ENCODE measurements at regions not wholly inside any gene's neighbourhood (a gene's known extent, or its start where the extent isn't known, plus 50 kb on each side); places are given as distances from the start of the nearest gene placed in this dataset.

- 90 to 100% methylated on average over 1 of the region's 1 CpG for WGBS, 2 experiments (ENCODE audit: insufficient coverage in 1 of 2, insufficient read length in 1 of 2)
- no peak for TF ChIP-seq CTCF (conservative IDR thresholded peaks at IDR 0.05)
- H3K4me1 ChIP-seq (ENCODE audit: control insufficient read depth, insufficient read depth, low read length) = peaks cover 6% of the 10 kb centered on the region
- no peak overlapping the region for H3K4me3 ChIP-seq (ENCODE audit: low read length)
- peaks cover 32% of the 10 kb centered on the region for H3K27me3 ChIP-seq (ENCODE audit: control insufficient read depth, insufficient read depth, low read length, poor library complexity, severe bottlenecking)
- Mint-ChIP-seq H3K36me3 (ENCODE audit: low read depth) (no peaks in the 10 kb centered on the region), H3K4me3 (no peak overlapping the region), H3K4me1 (peaks cover 16% of the 10 kb centered on the region), H3K27me3 (ENCODE audit: insufficient read depth) (peaks cover 71% of the 10 kb centered on the region), H3K9me3 (no peaks in the 10 kb centered on the region), H3K27ac (no peak overlapping the region)
- H3K27ac ChIP-seq (ENCODE audit: low read depth, low read length) = no peak overlapping the region
- no peaks in the 10 kb centered on the region for H3K9me3 ChIP-seq (ENCODE audit: control insufficient read depth, low read length)
- no peaks in the 10 kb centered on the region for H3K36me3 ChIP-seq (ENCODE audit: control insufficient read depth, insufficient read depth, low read length)
- no peak overlapping the region for H3K9ac ChIP-seq (ENCODE audit: extremely low read depth, low read length, poor library complexity, severe bottlenecking)
- no peak for DNase-seq
These were observed 69.0 kb upstream of the EPCAM start for GRCh38 chr2:47300081-47300480.

GRCh38 chr2:47299555-47299954 is 69.6 kb upstream of the EPCAM start:
- no peak overlapping the region for H3K27ac Mint-ChIP-seq
- Histone ChIP-seq H3K9me3 (ENCODE audit: control insufficient read depth, low read length) (no peaks in the 10 kb centered on the region), H3K27me3 (ENCODE audit: control insufficient read depth, insufficient read depth, low read length, poor library complexity, severe bottlenecking) (peaks cover 26% of the 10 kb centered on the region), H3K9ac (ENCODE audit: extremely low read depth, low read length, poor library complexity, severe bottlenecking) (no peak overlapping the region), H3K36me3 (ENCODE audit: control insufficient read depth, insufficient read depth, low read length) (no peaks in the 10 kb centered on the region), H3K27ac (ENCODE audit: low read depth, low read length) (no peak overlapping the region), H3K4me1 (ENCODE audit: control insufficient read depth, insufficient read depth, low read length) (peaks cover 6% of the 10 kb centered on the region), H3K4me3 (ENCODE audit: low read length) (no peak overlapping the region)
- TF ChIP-seq CTCF (conservative IDR thresholded peaks at IDR 0.05) = no peak
- H3K4me1 Mint-ChIP-seq = peaks cover 16% of the 10 kb centered on the region
- no peak overlapping the region for H3K4me3 Mint-ChIP-seq
- DNase-seq = peak; percentile 58
- H3K27me3 Mint-ChIP-seq (ENCODE audit: insufficient read depth) = peaks cover 65% of the 10 kb centered on the region
- H3K9me3 Mint-ChIP-seq = no peaks in the 10 kb centered on the region
- 81 to 86% methylated on average over 5 to 9 of the region's 9 CpGs for WGBS, 2 experiments (ENCODE audit: insufficient coverage in 1 of 2, insufficient read length in 1 of 2)
- no peaks in the 10 kb centered on the region for H3K36me3 Mint-ChIP-seq (ENCODE audit: low read depth)

- Mint-ChIP-seq H3K27me3 (ENCODE audit: insufficient read depth) (peaks cover 62% of the 10 kb centered on the region), H3K9me3 (no peaks in the 10 kb centered on the region), H3K4me3 (no peak overlapping the region), H3K4me1 (peaks cover 15% of the 10 kb centered on the region), H3K27ac (no peak overlapping the region), H3K36me3 (ENCODE audit: low read depth) (no peaks in the 10 kb centered on the region)
- Histone ChIP-seq H3K36me3 (ENCODE audit: control insufficient read depth, insufficient read depth, low read length) (no peaks in the 10 kb centered on the region), H3K9me3 (ENCODE audit: control insufficient read depth, low read length) (no peaks in the 10 kb centered on the region), H3K4me1 (ENCODE audit: control insufficient read depth, insufficient read depth, low read length) (peaks cover 6% of the 10 kb centered on the region), H3K27me3 (ENCODE audit: control insufficient read depth, insufficient read depth, low read length, poor library complexity, severe bottlenecking) (peaks cover 22% of the 10 kb centered on the region), H3K4me3 (ENCODE audit: low read length) (no peak overlapping the region), H3K27ac (ENCODE audit: low read depth, low read length) (no peak overlapping the region), H3K9ac (ENCODE audit: extremely low read depth, low read length, poor library complexity, severe bottlenecking) (no peak overlapping the region)
- DNase-seq = no peak
- no peak for TF ChIP-seq CTCF (conservative IDR thresholded peaks at IDR 0.05)
- WGBS, 2 experiments (ENCODE audit: insufficient coverage in 1 of 2, insufficient read length in 1 of 2) = 70 to 82% methylated on average over 2 to 3 of the region's 3 CpGs
These were observed 70.3 kb upstream of the EPCAM start for GRCh38 chr2:47298771-47299170.

All from endodermal cell (in vitro differentiated cells).